T-cell (primary cell): ENCODE measurements at regions not wholly inside any gene's neighbourhood (a gene's known extent, or its start where the extent isn't known, plus 50 kb on each side); places are given as distances from the start of the nearest gene placed in this dataset.

Experiments
- ATAC-seq, 4 experiments: fragments of 200-7000 bp in 3 of 4; fragments of 150-1000 bp in 1 of 4; cut with Tn5 transposase; replicated peaks in 1 of 4; 1 replicate in 3 of 4; 2 replicates in 1 of 4; pipeline ENCODE4 v1.10.0; 2021; ENCODE audit warnings: moderate library complexity in 3 of 4, mild to moderate bottlenecking in 2 of 4, moderate number of reproducible peaks in 1 of 4
- CTCF ChIA-PET, 2 donors: fragments of 300-600 bp; sonication (Branson Sonifier 250); formaldehyde crosslinking; loops; one replicate each; lab custom pipeline; 2022; ENCODE audit warnings: antibody characterized with exemption in 2 of 2; lab: Charles Lee
- POLR2A ChIA-PET, 2 donors: fragments of 300-600 bp; sonication (Branson Sonifier 250); formaldehyde crosslinking; loops; one replicate each; lab custom pipeline; 2022; ENCODE audit warnings: antibody characterized with exemption in 2 of 2; lab: Charles Lee
- DNase-seq, 35 experiments: peaks; one replicate each; pipeline versions ENCODE4 v3.0.0 to v3.0.0-alpha.2; 2013 to 2023
- H3K27ac ChIP-seq: one replicate; pipeline ENCODE4 v1.5.1; 2013; ENCODE audit warnings: low read length
- H3K27me3 ChIP-seq, 2 experiments: replicated peaks in 1 of 2; 1 replicate in 1 of 2; 2 replicates in 1 of 2; pipeline versions ENCODE4 v1.6.1 to v1.7.0; 2013; ENCODE audit warnings: low read length in 1 of 2, mixed read lengths in 1 of 2; ENCODE audit not compliant: control insufficient read depth in 2 of 2, insufficient read depth in 2 of 2; ENCODE audit errors: extremely low read depth in 1 of 2
- H3K36me3 ChIP-seq, 2 donors: 1 replicate in 1 of 2; 2 replicates in 1 of 2; pipeline versions ENCODE4 v1.6.1 to v1.7.0; 2013; ENCODE audit warnings: low read length in 1 of 2; ENCODE audit not compliant: control insufficient read depth in 2 of 2, insufficient read depth in 1 of 2; ENCODE audit errors: extremely low read depth in 1 of 2
- H3K4me1 ChIP-seq, 2 experiments: 1 replicate in 1 of 2; 2 replicates in 1 of 2; pipeline versions ENCODE4 v1.6.1 to v1.7.0; 2013; ENCODE audit warnings: low read length in 2 of 2, mixed read lengths in 1 of 2; ENCODE audit not compliant: insufficient read depth in 2 of 2, control insufficient read depth in 1 of 2; ENCODE audit errors: extremely low read depth in 1 of 2
- H3K4me3 ChIP-seq, 2 donors: 1 replicate in 1 of 2; 2 replicates in 1 of 2; pipeline versions ENCODE4 v1.5.1 to v1.7.0; 2013; ENCODE audit warnings: mild to moderate bottlenecking in 2 of 2, low read length in 1 of 2, moderate library complexity in 1 of 2; ENCODE audit not compliant: control insufficient read depth in 1 of 2; ENCODE audit errors: extremely low read depth in 1 of 2
- H3K9me3 ChIP-seq: 2 replicates; pipeline ENCODE4 v1.7.0; 2013
- H3K27ac Mint-ChIP-seq, 2 donors: one replicate each; pipeline ENCODE4 v1.8.0; 2020 to 2021; ENCODE audit warnings: mild to moderate bottlenecking in 2 of 2, mixed read lengths in 2 of 2
- H3K27me3 Mint-ChIP-seq, 2 donors: one replicate each; pipeline ENCODE4 v1.8.0; 2021 to 2022; ENCODE audit warnings: mixed read lengths in 2 of 2
- H3K36me3 Mint-ChIP-seq: one replicate; pipeline ENCODE4 v1.8.0; 2021; ENCODE audit warnings: mixed read lengths
- H3K4me1 Mint-ChIP-seq, 3 donors: one replicate each; pipeline ENCODE4 v1.8.0; 2020 to 2022; ENCODE audit warnings: mixed read lengths in 3 of 3, mild to moderate bottlenecking in 1 of 3
- H3K4me3 Mint-ChIP-seq, 3 donors: one replicate each; pipeline ENCODE4 v1.8.0; 2020 to 2022; ENCODE audit warnings: mild to moderate bottlenecking in 3 of 3, mixed read lengths in 3 of 3, moderate library complexity in 3 of 3
- H3K9me3 Mint-ChIP-seq, 3 donors: one replicate each; pipeline ENCODE4 v1.8.0; 2020 to 2022; ENCODE audit warnings: mixed read lengths in 3 of 3
- WGBS: methylation state at CpG from one replicate; pipeline ENCODE4 v1.1.5; 2013; ENCODE audit warnings: missing lambda C conversion rate; ENCODE audit not compliant: insufficient coverage; 5-methylcytosine and 5-hydroxymethylcytosine counted together

DNA sequence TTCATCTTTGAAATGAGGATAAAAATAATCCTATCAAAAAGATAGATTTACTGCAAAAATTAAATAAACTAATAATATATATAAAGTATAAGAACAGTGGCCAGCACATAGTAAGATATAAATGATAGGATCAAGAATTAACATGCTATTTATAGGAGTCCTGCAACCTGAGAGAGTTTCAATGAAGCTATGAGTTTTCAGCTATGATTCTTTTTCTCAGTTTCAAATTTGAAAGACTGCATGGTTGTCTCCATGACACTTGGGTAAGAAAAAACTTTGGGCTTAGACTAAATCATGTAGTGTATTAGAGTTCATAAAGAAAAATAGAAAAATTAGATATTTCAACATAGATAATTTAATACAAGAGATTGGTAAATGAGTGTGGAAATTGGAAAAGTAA is 817.8 kb upstream of the KIF2B start:
- Histone ChIP-seq H3K27ac (no peak overlapping the region), H3K4me3 (no peak overlapping the region), H3K9me3 (no peaks in the 10 kb centered on the region), H3K4me1 (no peaks in the 10 kb centered on the region), H3K36me3 (no peaks in the 10 kb centered on the region), H3K27me3 (no peaks in the 10 kb centered on the region)
- Mint-ChIP-seq H3K36me3 (no peaks in the 10 kb centered on the region), H3K27ac (no peak overlapping the region), H3K9me3 (peaks cover 8 to 15% (median 13%) of the 10 kb centered on the region in 3 donors), H3K4me1 (no peaks in the 10 kb centered on the region), H3K27me3 (no peaks in the 10 kb centered on the region), H3K4me3 (no peak overlapping the region)
- no peak for ATAC-seq
- ChIA-PET CTCF (no interaction called here), POLR2A (no interaction called here)
- DNase-seq, result no peak

DNA sequence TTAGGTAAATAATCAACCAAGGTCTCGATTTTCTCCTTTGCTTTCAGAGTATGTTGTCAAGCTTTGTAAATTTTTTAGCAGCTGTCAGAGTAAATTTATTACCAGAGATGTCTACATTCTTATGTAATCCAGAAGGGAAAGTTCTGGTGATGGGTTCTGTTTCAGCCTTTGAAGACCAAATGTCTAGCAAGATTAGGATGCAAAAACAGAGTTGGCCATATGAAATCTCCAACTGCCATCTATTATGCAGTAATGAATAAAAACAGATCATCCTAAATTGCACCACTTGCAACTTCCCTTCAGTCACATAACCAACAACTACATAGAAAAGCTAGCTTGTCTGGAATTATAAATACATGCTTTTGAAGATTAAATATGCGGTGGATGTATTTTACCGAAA is 826.8 kb upstream of the KIF2B start:
- no peak for ATAC-seq
- DNase-seq, result no peak
- Mint-ChIP-seq H3K27me3 (no peaks in the 10 kb centered on the region), H3K36me3 (no peaks in the 10 kb centered on the region), H3K27ac (no peak overlapping the region), H3K9me3 (peaks cover 8 to 21% (median 9%) of the 10 kb centered on the region in 3 donors), H3K4me1 (no peaks in the 10 kb centered on the region), H3K4me3 (no peak overlapping the region)
- no peak overlapping the region for H3K4me3 ChIP-seq
- WGBS, result no CpG with 5 or more reads among the region's 3 CpGs
- H3K9me3 ChIP-seq, result no peaks in the 10 kb centered on the region
- H3K27me3 ChIP-seq, result no peaks in the 10 kb centered on the region
- no peaks in the 10 kb centered on the region for H3K36me3 ChIP-seq
- no peaks in the 10 kb centered on the region for H3K4me1 ChIP-seq
- ChIA-PET POLR2A (no interaction called here), CTCF (no interaction called here)
- no peak overlapping the region for H3K27ac ChIP-seq

DNA sequence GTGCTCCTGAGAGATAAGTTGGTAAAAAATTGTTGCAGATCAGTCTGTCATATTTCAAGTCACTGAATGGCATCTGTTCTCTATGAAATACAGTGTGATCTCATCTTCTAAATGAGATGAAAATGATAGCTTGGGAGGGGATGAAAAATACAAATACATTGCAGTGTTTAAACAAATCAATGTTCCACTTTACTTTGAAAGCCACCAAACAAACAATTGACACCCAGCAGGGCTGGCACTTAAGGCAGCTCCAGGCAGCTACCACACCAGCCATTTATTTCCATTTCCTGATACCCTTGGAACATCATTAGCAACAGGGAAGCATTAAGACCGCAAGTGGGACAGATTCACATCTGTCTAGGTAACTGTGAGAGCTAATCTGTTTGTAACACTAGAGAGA is 827.6 kb upstream of the KIF2B start:
- H3K27me3 Mint-ChIP-seq, result no peaks in the 10 kb centered on the region
- ChIA-PET POLR2A (no interaction called here), CTCF (no interaction called here)
- no peak overlapping the region for H3K4me3 Mint-ChIP-seq
- Histone ChIP-seq H3K4me1 (no peaks in the 10 kb centered on the region), H3K27ac (no peak overlapping the region), H3K9me3 (no peaks in the 10 kb centered on the region), H3K4me3 (no peak overlapping the region), H3K27me3 (no peaks in the 10 kb centered on the region), H3K36me3 (no peaks in the 10 kb centered on the region)
- no peaks in the 10 kb centered on the region for H3K36me3 Mint-ChIP-seq
- WGBS, result no CpG with 5 or more reads among the region's 1 CpG
- H3K9me3 Mint-ChIP-seq, result peaks cover 8 to 21% (median 10%) of the 10 kb centered on the region in 3 donors
- H3K27ac Mint-ChIP-seq, result no peak overlapping the region
- no peaks in the 10 kb centered on the region for H3K4me1 Mint-ChIP-seq
- DNase-seq (no peak), ATAC-seq (no peak)

DNA sequence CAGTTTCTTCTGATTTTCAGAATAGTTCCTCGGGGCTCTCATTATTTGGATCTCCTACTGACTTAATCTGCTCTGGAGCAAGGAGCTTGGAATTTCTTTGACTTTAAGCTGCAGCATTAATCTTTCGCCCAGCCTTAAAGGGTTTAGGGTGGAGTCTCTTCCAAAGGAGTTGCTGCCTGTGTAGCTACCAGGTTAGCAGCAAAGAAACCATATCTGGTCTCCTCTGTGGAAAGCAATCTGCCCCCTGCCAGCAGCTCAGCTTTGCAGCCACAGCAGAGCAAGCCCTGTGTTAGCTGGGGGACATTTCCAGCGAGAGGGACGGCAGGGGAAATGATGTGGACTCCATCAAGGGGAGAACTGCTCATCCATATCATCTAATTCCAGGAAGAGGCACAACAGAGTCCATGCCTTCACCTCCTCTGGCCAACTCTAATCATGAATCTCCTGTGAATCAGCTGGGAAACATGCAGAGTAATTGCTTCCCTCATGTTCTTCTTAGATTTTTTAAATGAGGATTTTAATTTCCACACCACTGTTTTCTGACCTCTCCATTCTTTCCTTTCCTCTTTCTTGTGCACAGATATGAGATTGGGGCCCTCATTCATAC is 827.6 kb upstream of the CA10 start:
- no peak overlapping the region for H3K4me3 Mint-ChIP-seq
- no peak for ATAC-seq
- no peak overlapping the region for H3K4me3 ChIP-seq
- no peaks in the 10 kb centered on the region for H3K4me1 ChIP-seq
- no peaks in the 10 kb centered on the region for H3K4me1 Mint-ChIP-seq
- H3K9me3 ChIP-seq, result no peaks in the 10 kb centered on the region
- 62% methylated on average over 2 of the region's 4 CpGs for WGBS
- H3K27ac Mint-ChIP-seq, result no peak overlapping the region
- no peaks in the 10 kb centered on the region for H3K36me3 Mint-ChIP-seq
- ChIA-PET POLR2A (interaction anchor here in 1 of 2 donors (0.6 kb wide), 1 partner anchor 534 kb away, joined by 3 read pairs; no protein-coding TSS in a partner anchor), CTCF (no interaction called here)
- H3K27me3 Mint-ChIP-seq, result no peaks in the 10 kb centered on the region
- DNase-seq, result no peak
- H3K9me3 Mint-ChIP-seq, result peaks cover 2 to 19% (median 13%) of the 10 kb centered on the region in 3 donors
- H3K27ac ChIP-seq, result no peak overlapping the region
- no peaks in the 10 kb centered on the region for H3K36me3 ChIP-seq
- H3K27me3 ChIP-seq, result no peaks in the 10 kb centered on the region

DNA sequence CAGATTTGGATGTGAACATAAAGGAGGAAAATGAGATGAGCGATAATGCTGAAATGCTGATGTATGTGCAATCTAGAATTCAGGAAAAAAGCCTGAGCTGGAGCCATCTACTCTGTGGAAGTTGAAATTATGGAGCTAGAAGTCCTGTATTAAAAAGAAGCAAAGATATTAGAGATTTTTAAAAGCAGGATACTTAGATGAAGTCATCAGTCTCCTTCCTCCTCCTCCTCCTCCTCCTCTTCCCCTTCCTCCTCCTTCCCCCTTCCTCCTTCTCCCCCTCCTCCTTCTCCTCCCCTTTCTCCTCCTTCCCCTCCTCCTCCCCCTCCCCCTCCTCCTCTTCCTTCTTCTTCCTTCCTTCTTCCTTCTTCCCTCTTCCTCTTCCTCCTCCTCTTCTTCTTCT is 823.8 kb upstream of the CA10 start:
- Mint-ChIP-seq H3K4me1 (no peaks in the 10 kb centered on the region), H3K9me3 (peaks cover 2 to 13% (median 10%) of the 10 kb centered on the region in 3 donors), H3K27ac (no peak overlapping the region), H3K27me3 (no peaks in the 10 kb centered on the region), H3K4me3 (no peak overlapping the region), H3K36me3 (no peaks in the 10 kb centered on the region)
- ChIA-PET CTCF (no interaction called here), POLR2A (no interaction called here)
- H3K4me3 ChIP-seq, result no peak overlapping the region
- no peaks in the 10 kb centered on the region for H3K36me3 ChIP-seq
- no peak overlapping the region for H3K27ac ChIP-seq
- H3K4me1 ChIP-seq, result no peaks in the 10 kb centered on the region
- WGBS, result 83% methylated on average over 1 of the region's 1 CpG
- no peaks in the 10 kb centered on the region for H3K9me3 ChIP-seq
- DNase-seq (no peak), ATAC-seq (no peak)
- H3K27me3 ChIP-seq, result no peaks in the 10 kb centered on the region

DNA sequence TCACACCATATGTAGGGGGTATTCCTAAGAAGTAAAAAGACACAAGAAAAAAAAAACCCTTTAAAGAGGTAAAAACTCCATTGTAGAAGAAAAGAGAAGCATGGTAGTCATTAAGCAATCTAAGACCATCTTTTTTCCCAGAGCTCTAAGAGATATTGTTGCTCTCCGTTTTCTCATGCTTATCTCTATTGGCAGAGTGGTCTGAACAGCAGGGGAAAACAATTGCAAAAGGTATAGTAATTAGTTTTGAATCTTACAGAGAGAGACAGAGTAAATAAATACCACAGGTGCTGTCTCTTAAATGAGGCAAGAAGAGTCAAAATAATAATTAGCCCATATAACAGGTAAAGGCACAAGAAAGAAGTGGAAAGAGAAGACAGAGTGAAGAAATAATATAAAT is 821.4 kb upstream of the CA10 start:
- H3K9me3 Mint-ChIP-seq, result peaks cover 7 to 10% (median 8%) of the 10 kb centered on the region in 3 donors
- no peaks in the 10 kb centered on the region for H3K27me3 Mint-ChIP-seq
- DNase-seq (no peak), ATAC-seq (no peak)
- no peak overlapping the region for H3K4me3 Mint-ChIP-seq
- ChIA-PET POLR2A (no interaction called here), CTCF (no interaction called here)
- H3K27ac ChIP-seq, result no peak overlapping the region
- no peaks in the 10 kb centered on the region for H3K36me3 Mint-ChIP-seq
- H3K4me3 ChIP-seq, result no peak overlapping the region
- no peaks in the 10 kb centered on the region for H3K27me3 ChIP-seq
- no peaks in the 10 kb centered on the region for H3K4me1 ChIP-seq
- no peaks in the 10 kb centered on the region for H3K36me3 ChIP-seq
- H3K27ac Mint-ChIP-seq, result no peak overlapping the region
- no peaks in the 10 kb centered on the region for H3K9me3 ChIP-seq
- no peaks in the 10 kb centered on the region for H3K4me1 Mint-ChIP-seq
- no CpG with 5 or more reads among the region's 1 CpG for WGBS

- H3K27ac Mint-ChIP-seq, result no peak overlapping the region
Measured at GRCh38 chr17:52965856-52966255, 807.3 kb upstream of the CA10 start.

More at GRCh38 chr17:52965856-52966255, 807.3 kb upstream of the CA10 start:
- Mint-ChIP-seq H3K27me3 (no peaks in the 10 kb centered on the region), H3K4me3 (no peak overlapping the region), H3K4me1 (no peaks in the 10 kb centered on the region), H3K36me3 (no peaks in the 10 kb centered on the region), H3K9me3 (peaks cover 7 to 22% (median 19%) of the 10 kb centered on the region in 3 donors)
- no peaks in the 10 kb centered on the region for H3K27me3 ChIP-seq
- H3K4me1 ChIP-seq, result no peaks in the 10 kb centered on the region
- H3K27ac ChIP-seq, result no peak overlapping the region
- ChIA-PET CTCF (no interaction called here), POLR2A (no interaction called here)
- no peak for ATAC-seq
- H3K4me3 ChIP-seq, result no peak overlapping the region
- peaks cover 3% of the 10 kb centered on the region for H3K9me3 ChIP-seq
- DNase-seq, result no peak
- no CpG with 5 or more reads among the region's 3 CpGs for WGBS
- H3K36me3 ChIP-seq, result no peaks in the 10 kb centered on the region
